ENCODE measurements at regions not wholly inside any gene's neighbourhood (a gene's known extent, or its start where the extent isn't known, plus 50 kb on each side); places are given as distances from the start of the nearest gene placed in this dataset.

DNA sequence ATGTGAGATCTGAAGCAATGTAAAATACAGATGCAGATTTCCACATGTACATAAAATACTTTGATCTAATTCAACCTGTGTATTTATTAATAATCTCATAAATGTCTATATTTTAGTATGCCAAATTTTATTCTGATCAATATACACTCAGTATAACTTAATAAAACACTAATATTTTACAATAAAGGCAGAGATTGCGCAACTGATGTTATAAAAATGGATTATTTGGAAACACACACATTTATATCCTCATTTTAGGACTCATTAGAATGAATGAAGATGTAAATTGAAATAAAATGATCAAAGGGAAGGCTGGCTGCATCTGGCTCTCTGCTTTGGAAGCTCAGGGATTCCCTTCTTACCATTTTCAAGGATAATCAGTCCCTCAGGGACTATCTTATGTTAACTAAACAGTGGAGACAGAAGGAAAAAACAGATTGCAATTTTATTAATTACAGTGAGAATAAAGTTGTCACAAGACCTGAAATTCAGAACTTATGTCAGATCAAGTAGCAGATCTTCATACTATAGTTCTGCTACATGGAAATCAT is 900.9 kb upstream of the EPHA5 start:
- TF ChIP-seq POLR2A (IDR thresholded peaks at IDR 0.05; ENCODE audit: low read depth) (no peak), EP300 (IDR thresholded peaks at IDR 0.05) (no peak)

All from esophagus muscularis mucosa (tissue), 2 donors.